HEK293 (cell line): ENCODE measurements at regions not wholly inside any gene's neighbourhood (a gene's known extent, or its start where the extent isn't known, plus 50 kb on each side); places are given as distances from the start of the nearest gene placed in this dataset.

Source experiments
- CTCF ChIA-PET: fragments of 350-600 bp; formaldehyde crosslinking; extraction: SDS; loops from one replicate; lab custom pipeline; 2021; ENCODE audit warnings: antibody characterized with exemption; lab: Yijun Ruan, JAX
- POLR2A ChIA-PET: fragments of 300-600 bp; formaldehyde crosslinking; extraction: SDS; loops from one replicate; lab custom pipeline; 2020; ENCODE audit warnings: antibody characterized with exemption, inconsistent platforms; lab: Yijun Ruan, JAX
- H3K27ac ChIP-seq: fragments of 200-500 bp; sonication (Bioruptor generic); 2 replicates; pipeline ENCODE4 v1.5.1; 2014; ENCODE audit warnings: low read depth, low read length, control low read depth, inconsistent platforms; ENCODE audit errors: extremely low read depth
- H3K36me3 ChIP-seq, 2 experiments: fragments of 200-500 bp in 1 of 2; sonication (Bioruptor generic) in 1 of 2; 1 replicate in 1 of 2; 2 replicates in 1 of 2; pipeline ENCODE4 v1.5.1; 2014 to 2017; ENCODE audit warnings: inconsistent platforms in 2 of 2, low read length in 2 of 2; ENCODE audit not compliant: control insufficient read depth in 2 of 2, insufficient read depth in 1 of 2
- H3K4me1 ChIP-seq: fragments of 200-500 bp; sonication (Bioruptor generic); 2 replicates; pipeline ENCODE4 v1.5.1; 2014; ENCODE audit warnings: mild to moderate bottlenecking, low read length, inconsistent platforms; ENCODE audit not compliant: control insufficient read depth, insufficient read depth
- H3K4me3 ChIP-seq: 2 replicates; pipeline ENCODE4 v1.5.1; 2011; ENCODE audit warnings: low read depth, mild to moderate bottlenecking, control low read depth, low read length, moderate library complexity
- H3K9me3 ChIP-seq: fragments of 200-500 bp; sonication (Bioruptor generic); 2 replicates; pipeline ENCODE4 v1.5.1; 2014; ENCODE audit warnings: low read depth, low read length, inconsistent platforms; ENCODE audit not compliant: control insufficient read depth, insufficient read depth
- BCL11B ChIP-seq: fragments of 450-650 bp; formaldehyde crosslinking; IDR thresholded peaks from 2 replicates; pipeline ENCODE4 v1.5.1; 2016; ENCODE audit warnings: low read depth, missing biosample characterization, missing genetic modification characterization
- GLI2 ChIP-seq: fragments of 450-650 bp; formaldehyde crosslinking; IDR thresholded peaks from 2 replicates; pipeline ENCODE4; 2017; ENCODE audit warnings: missing biosample characterization, missing genetic modification characterization, low read depth, borderline replicate concordance
- KLF8 ChIP-seq: fragments of 450-650 bp; formaldehyde crosslinking; IDR thresholded peaks from 2 replicates; pipeline ENCODE4 v1.5.1; 2016; ENCODE audit warnings: missing biosample characterization, missing genetic modification characterization
- MEIS1 ChIP-seq: sonication (generic); formaldehyde crosslinking; IDR thresholded peaks from 2 replicates; pipeline ENCODE4 v1.8.1; 2022; ENCODE audit warnings: missing genetic modification reagents, mild to moderate bottlenecking, borderline replicate concordance
- TCF7L2 ChIP-seq: IDR thresholded peaks from 2 replicates; pipeline ENCODE4 v1.6.1; 2011; ENCODE audit warnings: low read depth, mild to moderate bottlenecking, inconsistent platforms, low read length, moderate library complexity, borderline replicate concordance
- ZFHX2 ChIP-seq: fragments of 450-650 bp; formaldehyde crosslinking; conservative IDR thresholded peaks from 2 replicates; pipeline ENCODE4 v1.5.1; 2016; ENCODE audit warnings: missing biosample characterization, missing genetic modification characterization
- ZIC2 ChIP-seq: fragments of 450-650 bp; formaldehyde crosslinking; IDR thresholded peaks from 2 replicates; pipeline ENCODE4 v1.5.1; 2016; ENCODE audit warnings: missing biosample characterization, missing genetic modification characterization
- ZNF175 ChIP-seq: fragments of 450-650 bp; formaldehyde crosslinking; IDR thresholded peaks from 2 replicates; pipeline ENCODE4 v1.5.1; 2016; ENCODE audit warnings: missing biosample characterization, missing genetic modification characterization
- ZNF335 ChIP-seq: fragments of 450-650 bp; formaldehyde crosslinking; conservative IDR thresholded peaks from 2 replicates; pipeline ENCODE4 v1.5.1; 2016; ENCODE audit warnings: missing biosample characterization, missing genetic modification characterization
- ZNF37A ChIP-seq: fragments of 450-650 bp; IDR thresholded peaks from 2 replicates; pipeline ENCODE4 v1.5.1; 2018; ENCODE audit warnings: missing biosample characterization, missing genetic modification characterization
- ZNF610 ChIP-seq: fragments of 450-650 bp; formaldehyde crosslinking; IDR thresholded peaks from 2 replicates; pipeline ENCODE4 v1.5.1; 2016; ENCODE audit warnings: missing biosample characterization, missing genetic modification characterization, borderline replicate concordance
- ZNF624 ChIP-seq: fragments of 450-650 bp; formaldehyde crosslinking; IDR thresholded peaks from 2 replicates; pipeline ENCODE4 v1.5.1; 2017; ENCODE audit warnings: missing biosample characterization, missing genetic modification characterization
- ZNF654 ChIP-seq: fragments of 450-650 bp; formaldehyde crosslinking; IDR thresholded peaks from 2 replicates; pipeline ENCODE4 v1.5.1; 2016; ENCODE audit warnings: low read depth, missing biosample characterization, missing genetic modification characterization
- TF ChIP-seq, protein P1 (sequence below): fragments of 450-650 bp; formaldehyde crosslinking; IDR thresholded peaks from 2 replicates; pipeline ENCODE4 v1.5.1; 2016; ENCODE audit warnings: missing biosample characterization, missing genetic modification characterization, low read depth
- TF ChIP-seq, protein P2 (sequence below): fragments of 450-650 bp; formaldehyde crosslinking; IDR thresholded peaks from 2 replicates; pipeline ENCODE4 v1.5.1; 2016; ENCODE audit warnings: missing biosample characterization, missing genetic modification characterization, borderline replicate concordance
- TF ChIP-seq, protein P3 (sequence below): fragments of 450-650 bp; formaldehyde crosslinking; optimal IDR thresholded peaks from 2 replicates; pipeline ENCODE3; 2016; ENCODE audit warnings: missing biosample characterization, mild to moderate bottlenecking, missing genetic modification characterization
- TF ChIP-seq, protein P4 (sequence below): fragments of 450-650 bp; formaldehyde crosslinking; IDR thresholded peaks from 2 replicates; pipeline ENCODE4 v1.5.1; 2016; ENCODE audit warnings: missing biosample characterization, missing genetic modification characterization

DNA sequence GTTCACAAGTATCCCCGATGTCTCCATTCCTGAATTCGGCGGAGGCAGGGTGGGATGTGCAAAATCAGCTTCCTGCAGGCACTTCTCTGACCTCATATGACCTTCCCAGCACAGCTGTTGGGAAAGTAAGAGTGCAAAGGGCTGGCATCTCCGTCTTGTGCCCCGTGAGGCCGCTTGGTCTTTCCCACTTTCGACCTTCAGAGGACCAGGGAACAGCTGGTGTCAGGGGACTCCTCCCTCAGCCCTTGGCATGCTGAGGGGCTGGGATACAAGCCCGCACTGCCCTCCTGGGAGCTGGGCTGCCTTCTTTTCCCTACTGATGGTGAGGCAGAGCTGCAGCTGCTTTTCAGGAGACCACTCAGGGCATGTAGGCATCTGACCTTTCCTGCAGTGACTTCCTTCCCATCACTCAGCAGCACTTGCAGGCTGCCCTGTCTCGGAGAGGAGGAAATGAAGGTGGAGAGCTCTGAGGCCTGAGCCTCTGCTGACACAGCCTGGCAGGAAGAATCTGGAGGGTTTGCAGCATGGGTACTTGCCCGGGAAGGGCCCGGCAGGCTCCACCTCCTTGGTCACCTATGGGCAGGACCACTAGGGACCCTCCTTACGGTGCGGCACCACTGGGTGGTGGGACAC, 277.2 kb upstream of the HS6ST1 start:
- Histone ChIP-seq H3K27ac (no peak overlapping the region), H3K9me3 (no peaks in the 10 kb centered on the region), H3K4me3 (no peak overlapping the region), H3K4me1 (no peaks in the 10 kb centered on the region), H3K36me3 (no peaks in the 10 kb centered on the region)
- ChIA-PET POLR2A (no interaction called here), CTCF (interaction anchor here (0.6 kb wide), 2 partner anchors 25 to 195 kb away, joined by 3 read pairs; no protein-coding TSS in a partner anchor)
- TF ChIP-seq, protein P1, sequence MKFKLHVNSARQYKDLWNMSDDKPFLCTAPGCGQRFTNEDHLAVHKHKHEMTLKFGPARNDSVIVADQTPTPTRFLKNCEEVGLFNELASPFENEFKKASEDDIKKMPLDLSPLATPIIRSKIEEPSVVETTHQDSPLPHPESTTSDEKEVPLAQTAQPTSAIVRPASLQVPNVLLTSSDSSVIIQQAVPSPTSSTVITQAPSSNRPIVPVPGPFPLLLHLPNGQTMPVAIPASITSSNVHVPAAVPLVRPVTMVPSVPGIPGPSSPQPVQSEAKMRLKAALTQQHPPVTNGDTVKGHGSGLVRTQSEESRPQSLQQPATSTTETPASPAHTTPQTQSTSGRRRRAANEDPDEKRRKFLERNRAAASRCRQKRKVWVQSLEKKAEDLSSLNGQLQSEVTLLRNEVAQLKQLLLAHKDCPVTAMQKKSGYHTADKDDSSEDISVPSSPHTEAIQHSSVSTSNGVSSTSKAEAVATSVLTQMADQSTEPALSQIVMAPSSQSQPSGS (tag by site-specific recombination): no peak
- TF ChIP-seq GLI2 (tag by site-specific recombination): no peak
- no peak for TF ChIP-seq TCF7L2
- no peak for TF ChIP-seq BCL11B (tag by site-specific recombination)
- TF ChIP-seq ZNF610: no peak
- no peak for TF ChIP-seq ZNF175 (tag by site-specific recombination)
- no peak for TF ChIP-seq ZFHX2 (tag by site-specific recombination)

DNA sequence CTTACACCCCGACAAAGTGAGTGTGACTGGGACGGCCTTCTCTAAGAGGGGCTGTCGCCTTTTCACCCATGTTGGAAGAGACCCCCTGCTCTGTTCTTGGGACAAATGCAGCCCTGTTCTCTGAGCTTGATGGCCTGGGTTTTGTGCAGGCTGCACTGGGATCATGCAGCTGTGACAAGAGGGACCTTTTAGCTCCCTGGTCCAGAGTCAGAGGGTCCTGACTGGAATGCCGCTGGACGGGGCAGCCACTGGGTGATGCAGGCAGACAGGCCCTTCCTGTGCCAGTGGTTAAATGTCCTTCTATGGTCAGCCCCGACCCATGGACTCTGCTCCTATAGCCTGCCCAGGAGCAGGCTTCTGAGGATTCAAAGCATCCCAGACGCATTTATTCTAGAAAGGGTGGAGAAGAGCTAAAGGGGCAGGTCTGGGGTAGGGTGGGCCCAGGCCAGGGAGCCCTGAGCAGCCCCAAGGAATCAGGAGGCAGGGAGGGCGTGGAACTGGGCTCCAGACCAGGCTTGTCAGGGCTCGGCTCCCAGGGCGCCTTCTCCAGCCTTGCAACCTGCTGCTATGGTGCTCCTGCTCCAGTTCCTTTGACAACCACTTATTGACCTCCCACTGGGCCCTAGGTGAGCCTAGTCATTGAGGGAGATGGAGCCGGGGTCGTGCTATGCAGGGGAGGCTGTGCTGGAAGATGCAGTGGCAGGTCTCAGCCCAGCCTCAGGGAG, 277.9 kb upstream of the HS6ST1 start:
- Histone ChIP-seq H3K36me3 (no peaks in the 10 kb centered on the region), H3K4me3 (no peak overlapping the region), H3K27ac (no peak overlapping the region), H3K4me1 (no peaks in the 10 kb centered on the region)
- CTCF ChIA-PET: interaction anchor here (0.6 kb wide), 1 partner anchor 196 kb away, joined by 3 read pairs; no protein-coding TSS in a partner anchor
- POLR2A ChIA-PET: no interaction called here
- TF ChIP-seq, protein P2, sequence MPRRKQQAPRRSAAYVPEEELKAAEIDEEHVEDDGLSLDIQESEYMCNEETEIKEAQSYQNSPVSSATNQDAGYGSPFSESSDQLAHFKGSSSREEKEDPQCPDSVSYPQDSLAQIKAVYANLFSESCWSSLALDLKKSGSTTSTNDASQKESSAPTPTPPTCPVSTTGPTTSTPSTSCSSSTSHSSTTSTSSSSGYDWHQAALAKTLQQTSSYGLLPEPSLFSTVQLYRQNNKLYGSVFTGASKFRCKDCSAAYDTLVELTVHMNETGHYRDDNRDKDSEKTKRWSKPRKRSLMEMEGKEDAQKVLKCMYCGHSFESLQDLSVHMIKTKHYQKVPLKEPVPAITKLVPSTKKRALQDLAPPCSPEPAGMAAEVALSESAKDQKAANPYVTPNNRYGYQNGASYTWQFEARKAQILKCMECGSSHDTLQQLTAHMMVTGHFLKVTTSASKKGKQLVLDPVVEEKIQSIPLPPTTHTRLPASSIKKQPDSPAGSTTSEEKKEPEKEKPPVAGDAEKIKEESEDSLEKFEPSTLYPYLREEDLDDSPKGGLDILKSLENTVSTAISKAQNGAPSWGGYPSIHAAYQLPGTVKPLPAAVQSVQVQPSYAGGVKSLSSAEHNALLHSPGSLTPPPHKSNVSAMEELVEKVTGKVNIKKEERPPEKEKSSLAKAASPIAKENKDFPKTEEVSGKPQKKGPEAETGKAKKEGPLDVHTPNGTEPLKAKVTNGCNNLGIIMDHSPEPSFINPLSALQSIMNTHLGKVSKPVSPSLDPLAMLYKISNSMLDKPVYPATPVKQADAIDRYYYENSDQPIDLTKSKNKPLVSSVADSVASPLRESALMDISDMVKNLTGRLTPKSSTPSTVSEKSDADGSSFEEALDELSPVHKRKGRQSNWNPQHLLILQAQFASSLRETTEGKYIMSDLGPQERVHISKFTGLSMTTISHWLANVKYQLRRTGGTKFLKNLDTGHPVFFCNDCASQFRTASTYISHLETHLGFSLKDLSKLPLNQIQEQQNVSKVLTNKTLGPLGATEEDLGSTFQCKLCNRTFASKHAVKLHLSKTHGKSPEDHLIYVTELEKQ: no peak
- peak; percentile 61 for TF ChIP-seq ZIC2
- TF ChIP-seq, all 188 proteins: peak for 1
- H3K9me3 ChIP-seq: no peaks in the 10 kb centered on the region

DNA sequence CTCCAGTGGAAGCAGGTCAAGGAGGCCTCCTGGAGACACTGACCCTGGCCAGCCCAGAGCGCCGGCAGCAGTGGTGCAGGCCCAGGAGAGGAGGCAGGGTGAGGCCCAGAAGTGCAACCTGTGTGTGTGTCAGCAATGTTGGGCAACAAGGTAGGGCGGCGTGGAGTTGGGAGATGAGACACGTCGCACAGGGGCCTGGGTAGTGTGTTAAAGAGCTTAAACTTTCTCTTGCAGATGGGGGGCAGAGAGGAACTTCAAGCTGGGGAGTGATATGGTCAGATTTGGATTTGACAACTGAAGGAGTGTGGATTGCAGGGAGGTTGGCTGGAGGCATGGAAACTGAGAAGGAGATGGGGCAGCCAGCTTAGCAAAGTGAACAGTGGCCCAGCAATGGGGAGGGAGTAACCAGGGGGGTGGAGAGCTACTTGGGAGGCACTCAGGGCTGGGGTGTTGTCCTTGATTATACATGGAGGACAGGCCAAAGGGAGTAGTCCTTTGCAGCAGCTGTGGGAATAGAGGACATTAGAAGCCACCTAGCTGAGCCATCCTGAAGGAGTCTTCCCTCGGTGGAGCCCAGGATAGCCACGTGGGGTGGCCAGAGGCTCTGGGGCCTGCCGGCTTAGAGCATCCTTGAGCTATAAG, 278.6 kb upstream of the HS6ST1 start:
- no peaks in the 10 kb centered on the region for H3K9me3 ChIP-seq
- H3K4me3 ChIP-seq: no peak overlapping the region
- no peak overlapping the region for H3K27ac ChIP-seq
- no peaks in the 10 kb centered on the region for H3K36me3 ChIP-seq
- no peaks in the 10 kb centered on the region for H3K4me1 ChIP-seq
- ChIA-PET CTCF (no interaction called here), POLR2A (no interaction called here)
- TF ChIP-seq GLI2 (tag by site-specific recombination) (no peak), KLF8 (tag by site-specific recombination) (no peak), ZNF624 (tag by site-specific recombination) (no peak), ZNF335 (tag by site-specific recombination) (no peak), ZNF37A (tag by site-specific recombination) (no peak), ZNF654 (tag by site-specific recombination) (no peak), MEIS1 (CRISPR knock-in tag) (no peak), ZNF175 (tag by site-specific recombination) (no peak)
- TF ChIP-seq, protein P3, sequence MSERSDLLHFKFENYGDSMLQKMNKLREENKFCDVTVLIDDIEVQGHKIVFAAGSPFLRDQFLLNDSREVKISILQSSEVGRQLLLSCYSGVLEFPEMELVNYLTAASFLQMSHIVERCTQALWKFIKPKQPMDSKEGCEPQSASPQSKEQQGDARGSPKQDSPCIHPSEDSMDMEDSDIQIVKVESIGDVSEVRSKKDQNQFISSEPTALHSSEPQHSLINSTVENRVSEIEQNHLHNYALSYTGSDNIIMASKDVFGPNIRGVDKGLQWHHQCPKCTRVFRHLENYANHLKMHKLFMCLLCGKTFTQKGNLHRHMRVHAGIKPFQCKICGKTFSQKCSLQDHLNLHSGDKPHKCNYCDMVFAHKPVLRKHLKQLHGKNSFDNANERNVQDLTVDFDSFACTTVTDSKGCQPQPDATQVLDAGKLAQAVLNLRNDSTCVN (tag by site-specific recombination): no peak
- TF ChIP-seq, protein P4, sequence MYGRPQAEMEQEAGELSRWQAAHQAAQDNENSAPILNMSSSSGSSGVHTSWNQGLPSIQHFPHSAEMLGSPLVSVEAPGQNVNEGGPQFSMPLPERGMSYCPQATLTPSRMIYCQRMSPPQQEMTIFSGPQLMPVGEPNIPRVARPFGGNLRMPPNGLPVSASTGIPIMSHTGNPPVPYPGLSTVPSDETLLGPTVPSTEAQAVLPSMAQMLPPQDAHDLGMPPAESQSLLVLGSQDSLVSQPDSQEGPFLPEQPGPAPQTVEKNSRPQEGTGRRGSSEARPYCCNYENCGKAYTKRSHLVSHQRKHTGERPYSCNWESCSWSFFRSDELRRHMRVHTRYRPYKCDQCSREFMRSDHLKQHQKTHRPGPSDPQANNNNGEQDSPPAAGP (tag by site-specific recombination): no peak
